ENCODE measurements at regions not wholly inside any gene's neighbourhood (a gene's known extent, or its start where the extent isn't known, plus 50 kb on each side); places are given as distances from the start of the nearest gene placed in this dataset.
"Not testable (repeated sequence)": the region's sequence is repeated elsewhere in the genome, so short reads cannot be mapped to it uniquely, and the experiment has no call there.

DNA sequence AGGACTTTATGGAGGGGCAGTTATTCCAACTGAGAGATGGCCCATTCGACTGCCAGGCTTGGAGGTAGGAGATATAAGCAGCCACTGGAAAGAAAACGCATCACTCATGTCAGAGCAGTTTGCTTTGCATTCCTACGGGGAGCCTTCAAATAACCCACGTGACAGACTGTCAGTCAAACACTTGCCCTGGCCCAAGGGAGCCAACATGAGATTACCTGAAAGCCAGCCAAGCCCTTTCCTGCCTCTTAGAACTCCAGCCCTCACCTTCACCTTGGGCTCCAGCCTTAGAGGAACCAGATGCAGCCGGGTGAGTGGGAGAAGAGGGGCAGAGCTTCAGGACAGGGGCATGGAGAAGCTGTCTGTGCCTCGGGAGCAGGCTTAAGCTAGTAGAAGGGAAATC lies 95.3 kb upstream of the CXCL13 start:
- DNase-seq (ENCODE audit: low read depth): no peak

DNA sequence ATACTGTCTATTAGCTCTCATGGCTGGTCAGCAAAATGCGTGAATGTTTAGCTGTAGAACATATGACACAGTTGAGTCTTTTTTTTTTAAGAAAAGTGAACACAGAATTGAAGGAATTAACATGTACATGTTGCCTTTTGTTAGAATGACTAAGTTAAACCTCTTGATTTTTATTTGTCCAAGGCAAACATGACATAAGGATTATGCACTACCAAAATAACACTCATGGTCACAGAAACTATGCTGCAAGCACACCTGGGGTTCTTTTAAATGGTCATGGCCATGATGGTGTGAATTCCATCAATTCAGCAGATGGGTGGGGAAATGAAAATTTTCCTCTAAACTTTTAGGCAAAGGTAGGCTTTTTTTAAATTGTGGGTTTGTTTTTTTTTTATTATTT lies 80.1 kb upstream of the CXCL13 start:
- no peak for DNase-seq (ENCODE audit: low read depth)

DNA sequence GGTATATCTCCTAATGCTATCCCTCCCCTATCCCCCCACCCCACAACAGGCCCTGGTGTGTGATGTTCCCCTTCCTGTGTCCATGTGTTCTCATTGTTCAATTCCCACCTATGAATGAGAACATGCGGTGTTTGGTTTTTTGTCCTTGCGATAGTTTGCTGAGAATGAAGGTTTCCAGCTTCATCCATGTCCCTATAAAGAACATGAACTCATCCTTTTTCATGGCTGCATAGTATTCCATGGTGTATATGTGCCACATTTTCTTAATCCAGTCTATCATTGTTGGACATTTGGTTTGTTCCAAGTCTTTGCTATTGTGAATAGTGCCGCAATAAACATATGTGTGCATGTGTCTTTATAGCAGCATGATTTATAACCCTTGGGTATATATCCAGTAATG lies 77.7 kb upstream of the CXCL13 start:
- not testable (repeated sequence) for DNase-seq (ENCODE audit: low read depth)

DNA sequence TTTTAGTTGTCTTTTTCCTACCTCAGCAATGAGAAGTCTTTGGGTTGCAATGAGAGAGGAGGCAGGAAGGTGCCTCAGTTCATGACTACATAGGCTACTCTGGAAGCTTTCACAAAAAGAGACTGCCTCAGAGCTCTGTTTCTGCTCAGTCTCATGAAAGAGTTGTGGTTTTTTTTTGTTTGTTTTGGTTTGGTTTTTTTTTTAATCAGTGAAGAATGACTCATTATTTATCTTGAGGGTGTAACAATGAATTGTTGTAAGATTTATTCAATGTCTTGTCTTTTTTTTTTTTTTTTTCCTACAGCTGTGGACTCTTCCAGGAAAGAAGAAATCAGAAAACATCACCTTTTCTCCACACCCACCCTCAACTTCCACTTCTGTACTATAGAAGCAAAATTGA lies 67.5 kb upstream of the CXCL13 start:
- DNase-seq (ENCODE audit: low read depth): peak; percentile 80

DNA sequence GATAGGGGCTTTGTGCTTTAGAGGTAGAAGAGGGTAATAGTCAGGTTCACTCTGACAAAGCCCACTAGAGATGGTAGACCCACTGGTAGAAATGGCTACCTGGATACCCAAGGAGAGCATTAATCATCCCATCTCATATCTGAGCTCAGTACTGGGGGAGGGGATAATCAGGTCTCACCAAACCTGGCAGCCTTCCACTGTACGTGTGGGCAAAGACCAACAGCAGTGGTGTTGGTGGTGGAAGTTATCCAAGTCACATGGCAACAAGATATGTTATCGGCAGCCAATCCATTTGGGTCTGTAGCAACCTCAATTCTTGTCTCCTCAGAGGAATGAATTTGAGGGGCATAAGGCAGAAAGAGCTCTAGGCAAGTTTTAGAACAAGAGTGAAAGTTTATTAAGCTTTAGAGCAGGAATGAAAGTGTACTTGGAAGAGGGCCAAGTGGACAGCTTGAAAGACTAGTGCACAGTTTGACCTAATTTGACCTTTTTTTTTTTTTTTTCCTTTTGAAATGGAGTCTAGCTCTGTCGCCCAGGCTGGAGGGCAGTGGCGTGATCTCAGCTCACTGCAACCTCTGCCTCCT lies 67.0 kb upstream of the CXCL13 start:
- peak; percentile 24 for DNase-seq (ENCODE audit: low read depth)
